OCI-LY1 (cell line): ENCODE measurements at regions not wholly inside any gene's neighbourhood (a gene's known extent, or its start where the extent isn't known, plus 50 kb on each side); places are given as distances from the start of the nearest gene placed in this dataset.

Experiments
- EZH2 ChIP-seq: fragments of 200-600 bp; sonication (generic), shearing (Covaris generic); IDR thresholded peaks from 2 replicates; pipeline ENCODE4 v1.8.0; 2017; ENCODE audit warnings: borderline replicate concordance, mixed run types, mild to moderate bottlenecking, antibody characterized with exemption, low read length, moderate library complexity, mixed read lengths
- TF ChIP-seq, protein P1 (sequence below): fragments of 200-600 bp; sonication (generic), shearing (Covaris generic); IDR thresholded peaks from 2 replicates; pipeline ENCODE4 v1.5.1; 2017; ENCODE audit warnings: mild to moderate bottlenecking, antibody characterized with exemption, low read length, moderate library complexity, mixed read lengths

DNA sequence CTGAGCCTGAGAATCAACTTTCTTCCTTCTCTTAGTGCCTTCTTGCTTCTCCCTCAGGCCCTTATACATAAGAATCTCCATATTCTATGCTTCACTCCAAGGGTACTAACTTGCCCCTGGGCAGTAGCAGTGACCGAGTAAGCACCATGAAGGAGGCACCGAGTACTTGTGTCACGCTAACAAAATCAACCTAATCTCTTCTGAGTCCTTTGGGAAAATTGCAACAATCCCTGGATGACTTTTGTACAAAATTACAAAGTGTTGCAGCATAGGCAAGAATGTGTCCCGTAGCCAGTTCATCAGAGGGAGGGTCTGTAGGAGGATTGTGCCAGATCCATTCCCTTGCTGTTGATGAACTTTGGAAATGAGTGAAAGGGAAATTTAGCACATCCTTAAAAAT, 80.4 kb upstream of the EEPD1 start:
- TF ChIP-seq, protein P1, sequence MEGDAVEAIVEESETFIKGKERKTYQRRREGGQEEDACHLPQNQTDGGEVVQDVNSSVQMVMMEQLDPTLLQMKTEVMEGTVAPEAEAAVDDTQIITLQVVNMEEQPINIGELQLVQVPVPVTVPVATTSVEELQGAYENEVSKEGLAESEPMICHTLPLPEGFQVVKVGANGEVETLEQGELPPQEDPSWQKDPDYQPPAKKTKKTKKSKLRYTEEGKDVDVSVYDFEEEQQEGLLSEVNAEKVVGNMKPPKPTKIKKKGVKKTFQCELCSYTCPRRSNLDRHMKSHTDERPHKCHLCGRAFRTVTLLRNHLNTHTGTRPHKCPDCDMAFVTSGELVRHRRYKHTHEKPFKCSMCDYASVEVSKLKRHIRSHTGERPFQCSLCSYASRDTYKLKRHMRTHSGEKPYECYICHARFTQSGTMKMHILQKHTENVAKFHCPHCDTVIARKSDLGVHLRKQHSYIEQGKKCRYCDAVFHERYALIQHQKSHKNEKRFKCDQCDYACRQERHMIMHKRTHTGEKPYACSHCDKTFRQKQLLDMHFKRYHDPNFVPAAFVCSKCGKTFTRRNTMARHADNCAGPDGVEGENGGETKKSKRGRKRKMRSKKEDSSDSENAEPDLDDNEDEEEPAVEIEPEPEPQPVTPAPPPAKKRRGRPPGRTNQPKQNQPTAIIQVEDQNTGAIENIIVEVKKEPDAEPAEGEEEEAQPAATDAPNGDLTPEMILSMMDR, result no peak
- TF ChIP-seq EZH2, result no peak
